Tibial nerve (tissue), 4 donors: ENCODE measurements at regions not wholly inside any gene's neighbourhood (a gene's known extent, or its start where the extent isn't known, plus 50 kb on each side); places are given as distances from the start of the nearest gene placed in this dataset.

ENCODE experiments used
- DNase-seq, 2 donors: peaks; one replicate each; pipeline ENCODE4 v3.0.0-alpha.2; 2019; ENCODE audit warnings: low spot score in 2 of 2
- H3K27ac ChIP-seq, 4 donors: fragments of 200-600 bp; sonication (generic) in 3 of 4; one replicate each; pipeline ENCODE4 v1.5.1; 2017 to 2019; ENCODE audit warnings: mild to moderate bottlenecking in 1 of 4
- H3K27me3 ChIP-seq, 2 donors: fragments of 200-600 bp; sonication (generic) in 1 of 2; one replicate each; pipeline versions ENCODE4 v1.5.1 to v1.6.0; 2017 to 2019
- H3K36me3 ChIP-seq, 3 donors: fragments of 200-600 bp; sonication (generic); one replicate each; pipeline ENCODE4 v1.5.1; 2018 to 2019
- H3K4me1 ChIP-seq, 4 donors: fragments of 200-600 bp; sonication (generic) in 3 of 4; one replicate each; pipeline ENCODE4 v1.5.1; 2017 to 2019
- H3K4me3 ChIP-seq, 4 donors: fragments of 200-600 bp; sonication (generic) in 3 of 4; one replicate each; pipeline ENCODE4 v1.5.1; 2017 to 2019; ENCODE audit warnings: mild to moderate bottlenecking in 1 of 4, moderate library complexity in 1 of 4
- H3K9me3 ChIP-seq, 4 donors: fragments of 200-600 bp; sonication (generic) in 3 of 4; one replicate each; pipeline ENCODE4 v1.5.1; 2017 to 2019
- CTCF ChIP-seq, 5 experiments: fragments of 200-600 bp in 3 of 5; fragments of 450-650 bp in 2 of 5; sonication (generic) in 3 of 5; IDR thresholded peaks; one replicate each; pipeline ENCODE4 v1.5.1; 2016 to 2019; ENCODE audit warnings: antibody characterized with exemption in 5 of 5, mild to moderate bottlenecking in 3 of 5, moderate library complexity in 2 of 5
- EP300 ChIP-seq, 2 donors: sonication (generic); formaldehyde crosslinking; IDR thresholded peaks; one replicate each; pipeline ENCODE4 v1.6.1; 2017; ENCODE audit warnings: antibody characterized with exemption in 2 of 2, mild to moderate bottlenecking in 1 of 2
- POLR2A ChIP-seq, 2 donors: fragments of 450-650 bp; IDR thresholded peaks; one replicate each; pipeline ENCODE4 v1.6.1; 2017; ENCODE audit warnings: antibody characterized with exemption in 2 of 2, mild to moderate bottlenecking in 2 of 2, moderate library complexity in 2 of 2
- WGBS, 2 donors: methylation state at CpG; one replicate each; pipeline ENCODE4 v1.1.5; 2018; 5-methylcytosine and 5-hydroxymethylcytosine counted together

GRCh38 chr7:69032848-69033247, 565.4 kb upstream of the AUTS2 start:
- DNase-seq, result no peak
- TF ChIP-seq EP300 (IDR thresholded peaks at IDR 0.05) (no peak), CTCF (IDR thresholded peaks at IDR 0.05) (no peak), POLR2A (IDR thresholded peaks at IDR 0.05) (no peak)
- Histone ChIP-seq H3K4me1 (no peaks in the 10 kb centered on the region), H3K36me3 (no peaks in the 10 kb centered on the region), H3K4me3 (no peak overlapping the region), H3K9me3 (no peaks in the 10 kb centered on the region), H3K27me3 (no peaks in the 10 kb centered on the region), H3K27ac (no peak overlapping the region)
- 67 to 74% methylated on average over 4 of the region's 4 CpGs for WGBS, 2 donors

GRCh38 chr7:69035826-69036225, 562.4 kb upstream of the AUTS2 start:
- no peaks in the 10 kb centered on the region for H3K36me3 ChIP-seq
- no peaks in the 10 kb centered on the region for H3K27me3 ChIP-seq
- DNase-seq, result no peak
- no peaks in the 10 kb centered on the region for H3K9me3 ChIP-seq
- no peak overlapping the region for H3K27ac ChIP-seq
- TF ChIP-seq CTCF (IDR thresholded peaks at IDR 0.05) (no peak), POLR2A (IDR thresholded peaks at IDR 0.05) (no peak), EP300 (IDR thresholded peaks at IDR 0.05) (no peak)
- 74 to 75% methylated on average over 7 of the region's 7 CpGs for WGBS, 2 donors
- no peaks in the 10 kb centered on the region for H3K4me1 ChIP-seq
- no peak overlapping the region for H3K4me3 ChIP-seq

- no peak for DNase-seq
- TF ChIP-seq EP300 (IDR thresholded peaks at IDR 0.05) (no peak), POLR2A (IDR thresholded peaks at IDR 0.05) (no peak), CTCF (IDR thresholded peaks at IDR 0.05) (no peak)
- Histone ChIP-seq H3K4me1 (no peaks in the 10 kb centered on the region), H3K27ac (no peak overlapping the region), H3K4me3 (no peak overlapping the region), H3K9me3 (no peaks in the 10 kb centered on the region), H3K27me3 (no peaks in the 10 kb centered on the region), H3K36me3 (no peaks in the 10 kb centered on the region)
- WGBS, 2 donors, result 88 to 93% methylated on average over 7 of the region's 7 CpGs
These were observed 562.0 kb upstream of the AUTS2 start for GRCh38 chr7:69036301-69036700.

GRCh38 chr7:69038915-69039314, 559.4 kb upstream of the AUTS2 start:
- H3K9me3 ChIP-seq, result peaks cover 0 to 24% (median 2%) of the 10 kb centered on the region in 4 donors
- no peaks in the 10 kb centered on the region for H3K4me1 ChIP-seq
- TF ChIP-seq EP300 (IDR thresholded peaks at IDR 0.05) (no peak), POLR2A (IDR thresholded peaks at IDR 0.05) (no peak), CTCF (IDR thresholded peaks at IDR 0.05) (no peak)
- H3K4me3 ChIP-seq, result no peak overlapping the region
- H3K27ac ChIP-seq, result no peak overlapping the region
- 89 to 92% methylated on average over 1 of the region's 1 CpG for WGBS, 2 donors
- no peaks in the 10 kb centered on the region for H3K27me3 ChIP-seq
- H3K36me3 ChIP-seq, result no peaks in the 10 kb centered on the region
- DNase-seq, result no peak

- Histone ChIP-seq H3K27me3 (no peaks in the 10 kb centered on the region), H3K27ac (no peak overlapping the region), H3K4me3 (no peak overlapping the region), H3K9me3 (peaks cover 0 to 37% (median 4%) of the 10 kb centered on the region in 4 donors), H3K36me3 (no peaks in the 10 kb centered on the region), H3K4me1 (no peaks in the 10 kb centered on the region)
- no peak for DNase-seq
- WGBS, 2 donors, result 94 to 100% methylated on average over 2 of the region's 2 CpGs
- TF ChIP-seq EP300 (IDR thresholded peaks at IDR 0.05) (no peak), POLR2A (IDR thresholded peaks at IDR 0.05) (no peak), CTCF (IDR thresholded peaks at IDR 0.05) (no peak)
These were observed 556.1 kb upstream of the AUTS2 start for GRCh38 chr7:69042138-69042537.
